Prostate gland (tissue), 2 donors: ENCODE measurements at regions not wholly inside any gene's neighbourhood (a gene's known extent, or its start where the extent isn't known, plus 50 kb on each side); places are given as distances from the start of the nearest gene placed in this dataset.

Experiments
- DNase-seq: peaks from one replicate; pipeline ENCODE4 v3.0.0-alpha.2; 2019; ENCODE audit warnings: low spot score
- H3K27ac ChIP-seq, 2 donors: fragments of 200-600 bp; sonication (generic); 2 replicates each; pipeline ENCODE4 v1.5.1; 2017 to 2019
- H3K27me3 ChIP-seq: fragments of 200-600 bp; sonication (generic); replicated peaks from 2 replicates; pipeline ENCODE4 v1.5.1; 2019; ENCODE audit not compliant: insufficient read depth
- H3K36me3 ChIP-seq, 2 donors: fragments of 200-600 bp; sonication (generic); 1 replicate in 1 of 2; 2 replicates in 1 of 2; pipeline versions ENCODE4 v1.5.1 to v1.8.1; 2017 to 2019
- H3K4me1 ChIP-seq: fragments of 200-600 bp; sonication (generic); replicated peaks from 2 replicates; pipeline ENCODE4 v1.5.1; 2019
- H3K4me3 ChIP-seq, 2 donors: fragments of 200-600 bp; sonication (generic); 2 replicates each; pipeline ENCODE4 v1.5.1; 2017 to 2019
- H3K9me3 ChIP-seq: fragments of 200-600 bp; sonication (generic); 2 replicates; pipeline ENCODE4 v1.5.1; 2017
- POLR2A ChIP-seq: fragments of 450-650 bp; IDR thresholded peaks from one replicate; pipeline ENCODE4 v1.6.1; 2016; ENCODE audit warnings: antibody characterized with exemption, mild to moderate bottlenecking
- POLR2AphosphoS5 ChIP-seq: sonication (generic); formaldehyde crosslinking; IDR thresholded peaks from one replicate; pipeline ENCODE4 v1.6.1; 2017; ENCODE audit warnings: antibody characterized with exemption
- WGBS: methylation state at CpG from one replicate; pipeline ENCODE4 v1.1.5; 2018; 5-methylcytosine and 5-hydroxymethylcytosine counted together
- intact Hi-C: fragments of 100-400 bp; cut with DNase I; formaldehyde crosslinking; loops from one replicate; pipeline ENCODE4 v1.14.2; 2022
- TF ChIP-seq, protein P1 (sequence below), 4 experiments: fragments of 200-600 bp in 2 of 4; fragments of 450-650 bp in 2 of 4; sonication (generic) in 2 of 4; IDR thresholded peaks; 1 replicate in 3 of 4; 2 replicates in 1 of 4; pipeline ENCODE4 v1.5.1; 2016 to 2019; ENCODE audit warnings: antibody characterized with exemption in 4 of 4, mild to moderate bottlenecking in 2 of 4, moderate library complexity in 2 of 4

DNA sequence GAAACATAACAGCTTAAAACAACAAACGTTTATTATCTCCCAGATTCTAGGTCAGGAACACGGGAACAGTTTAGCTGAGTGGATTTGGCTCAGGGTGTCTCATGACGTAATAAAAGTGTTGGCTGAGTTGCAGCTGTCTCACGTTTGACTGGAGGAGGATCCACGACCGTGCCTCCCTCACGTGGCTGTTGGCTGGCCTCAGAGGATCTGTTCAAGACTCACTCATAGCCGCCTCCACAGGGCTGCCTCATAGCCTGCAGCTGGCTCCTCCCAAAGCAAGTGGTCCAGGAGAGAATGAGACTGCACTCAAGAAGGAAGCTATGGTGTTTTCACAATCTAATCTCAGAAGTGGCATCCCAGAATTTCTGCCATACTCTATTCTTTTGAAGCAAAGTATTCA, 167.1 kb downstream of the RPRM start:
- DNase-seq: no peak
- Histone ChIP-seq H3K9me3 (no peaks in the 10 kb centered on the region), H3K4me1 (no peaks in the 10 kb centered on the region), H3K27ac (no peak overlapping the region), H3K27me3 (no peaks in the 10 kb centered on the region), H3K36me3 (no peaks in the 10 kb centered on the region), H3K4me3 (no peak overlapping the region)
- TF ChIP-seq, protein P1, sequence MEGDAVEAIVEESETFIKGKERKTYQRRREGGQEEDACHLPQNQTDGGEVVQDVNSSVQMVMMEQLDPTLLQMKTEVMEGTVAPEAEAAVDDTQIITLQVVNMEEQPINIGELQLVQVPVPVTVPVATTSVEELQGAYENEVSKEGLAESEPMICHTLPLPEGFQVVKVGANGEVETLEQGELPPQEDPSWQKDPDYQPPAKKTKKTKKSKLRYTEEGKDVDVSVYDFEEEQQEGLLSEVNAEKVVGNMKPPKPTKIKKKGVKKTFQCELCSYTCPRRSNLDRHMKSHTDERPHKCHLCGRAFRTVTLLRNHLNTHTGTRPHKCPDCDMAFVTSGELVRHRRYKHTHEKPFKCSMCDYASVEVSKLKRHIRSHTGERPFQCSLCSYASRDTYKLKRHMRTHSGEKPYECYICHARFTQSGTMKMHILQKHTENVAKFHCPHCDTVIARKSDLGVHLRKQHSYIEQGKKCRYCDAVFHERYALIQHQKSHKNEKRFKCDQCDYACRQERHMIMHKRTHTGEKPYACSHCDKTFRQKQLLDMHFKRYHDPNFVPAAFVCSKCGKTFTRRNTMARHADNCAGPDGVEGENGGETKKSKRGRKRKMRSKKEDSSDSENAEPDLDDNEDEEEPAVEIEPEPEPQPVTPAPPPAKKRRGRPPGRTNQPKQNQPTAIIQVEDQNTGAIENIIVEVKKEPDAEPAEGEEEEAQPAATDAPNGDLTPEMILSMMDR (IDR thresholded peaks at IDR 0.05): no peak
- TF ChIP-seq POLR2A: no peak
- no peak for TF ChIP-seq POLR2AphosphoS5
- intact Hi-C loops: no loop called here
- 38% methylated on average over 8 of the region's 8 CpGs for WGBS

DNA sequence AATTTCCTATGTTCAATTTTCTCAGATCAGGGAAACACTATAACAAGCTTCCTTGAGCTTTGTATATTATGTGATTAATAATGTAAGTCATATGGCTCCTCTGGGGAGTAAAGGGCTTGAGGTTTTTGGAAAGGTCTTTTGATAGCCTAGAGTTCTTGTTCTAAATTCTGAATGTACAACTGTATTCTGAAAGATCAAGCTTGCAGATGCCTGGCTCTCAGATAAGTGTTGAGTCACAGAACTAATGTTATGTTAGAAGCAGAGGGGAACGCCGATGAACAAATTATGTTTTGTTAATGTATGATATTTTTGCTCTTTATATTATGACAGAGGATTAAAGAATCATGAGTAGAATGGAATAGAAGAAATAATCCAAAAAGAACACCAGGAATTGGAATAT, 170.1 kb downstream of the RPRM start:
- WGBS: 65% methylated on average over 2 of the region's 2 CpGs
- Histone ChIP-seq H3K27me3 (no peaks in the 10 kb centered on the region), H3K27ac (no peak overlapping the region), H3K4me3 (no peak overlapping the region), H3K9me3 (no peaks in the 10 kb centered on the region), H3K36me3 (no peaks in the 10 kb centered on the region), H3K4me1 (no peaks in the 10 kb centered on the region)
- no peak for DNase-seq
- TF ChIP-seq, protein P1 (IDR thresholded peaks at IDR 0.05): no peak
- TF ChIP-seq POLR2AphosphoS5: no peak
- no peak for TF ChIP-seq POLR2A
- intact Hi-C loops: no loop called here

DNA sequence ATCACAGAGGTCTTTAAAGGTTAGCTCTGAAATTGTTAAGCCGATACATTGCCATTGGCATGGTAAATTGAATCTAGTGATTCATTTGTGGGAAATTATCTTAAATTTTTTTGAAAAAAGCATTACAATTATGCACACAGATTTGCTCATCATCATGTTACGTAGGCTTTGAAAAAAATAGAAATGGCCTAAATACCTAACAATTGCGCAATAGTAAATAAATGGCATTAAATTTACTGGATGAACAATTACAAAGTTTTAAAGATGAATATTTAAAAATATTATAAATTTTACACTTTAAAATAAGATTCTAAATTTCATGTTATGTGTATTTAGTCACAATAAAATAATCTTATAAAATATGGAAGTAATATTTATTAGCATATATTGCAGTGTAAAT, 171.3 kb downstream of the RPRM start:
- H3K4me3 ChIP-seq: no peak overlapping the region
- H3K27ac ChIP-seq: no peak overlapping the region
- H3K9me3 ChIP-seq: no peaks in the 10 kb centered on the region
- H3K27me3 ChIP-seq: no peaks in the 10 kb centered on the region
- intact Hi-C loops: no loop called here
- WGBS: 79% methylated on average over 3 of the region's 3 CpGs
- TF ChIP-seq POLR2AphosphoS5: no peak
- TF ChIP-seq, protein P1 (IDR thresholded peaks at IDR 0.05): no peak
- no peak for TF ChIP-seq POLR2A
- no peak for DNase-seq
- no peaks in the 10 kb centered on the region for H3K36me3 ChIP-seq
- no peaks in the 10 kb centered on the region for H3K4me1 ChIP-seq

DNA sequence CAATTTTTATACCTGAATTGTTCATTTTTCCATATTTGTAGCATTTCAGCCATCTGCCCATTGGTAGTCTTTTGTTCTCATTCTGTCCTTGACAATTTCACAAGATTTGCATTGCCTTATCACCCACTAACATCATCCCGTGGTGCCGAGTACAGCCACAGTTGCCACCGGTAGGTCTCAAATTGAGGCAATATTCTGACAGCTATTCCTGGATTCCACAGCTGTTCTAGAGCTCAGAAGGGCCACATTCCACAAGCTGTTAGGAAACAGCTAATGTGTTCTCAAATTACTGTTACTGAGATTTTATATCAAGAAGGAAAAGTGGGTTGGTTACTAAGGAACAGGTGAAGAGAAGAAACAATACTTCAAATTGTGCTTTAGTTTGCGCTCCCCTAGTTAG, 178.8 kb downstream of the RPRM start:
- intact Hi-C loops: no loop called here
- 78% methylated on average over 4 of the region's 4 CpGs for WGBS

DNA sequence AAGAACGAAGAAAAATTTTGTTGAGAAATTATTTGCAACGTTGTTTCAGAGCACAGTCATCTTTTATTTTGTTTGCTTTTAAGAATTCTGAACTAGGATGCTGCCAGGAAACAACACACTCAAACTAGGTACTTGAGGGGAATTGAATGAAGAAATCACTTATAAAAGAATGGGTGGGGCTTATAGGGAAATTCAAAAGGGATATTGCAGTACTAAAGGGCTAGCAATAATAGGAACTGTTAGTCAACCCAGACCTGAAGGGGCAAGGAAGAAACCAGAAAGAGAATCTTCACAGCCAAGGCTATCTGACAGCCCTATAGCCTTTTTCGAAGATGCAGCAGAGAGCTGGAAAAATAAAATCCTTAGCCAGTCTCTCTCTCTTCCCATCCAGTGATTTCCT, 179.3 kb downstream of the RPRM start:
- TF ChIP-seq POLR2A: no peak
- TF ChIP-seq, protein P1 (IDR thresholded peaks at IDR 0.05): no peak
- intact Hi-C loops: no loop called here
- WGBS: 85% methylated on average over 3 of the region's 3 CpGs
- H3K4me3 ChIP-seq: no peak overlapping the region
- no peak for DNase-seq
- H3K36me3 ChIP-seq: no peaks in the 10 kb centered on the region
- no peak overlapping the region for H3K27ac ChIP-seq
- H3K9me3 ChIP-seq: no peaks in the 10 kb centered on the region
- H3K27me3 ChIP-seq: no peaks in the 10 kb centered on the region
- no peaks in the 10 kb centered on the region for H3K4me1 ChIP-seq

More for the DNA sequence above, 178.8 kb downstream of the RPRM start:
- DNase-seq: no peak
- H3K27ac ChIP-seq: no peak overlapping the region
- H3K27me3 ChIP-seq: no peaks in the 10 kb centered on the region
- no peaks in the 10 kb centered on the region for H3K36me3 ChIP-seq
- H3K9me3 ChIP-seq: no peaks in the 10 kb centered on the region
- TF ChIP-seq, protein P1 (IDR thresholded peaks at IDR 0.05): no peak
- TF ChIP-seq POLR2A (no peak), POLR2AphosphoS5 (no peak)
- no peak overlapping the region for H3K4me3 ChIP-seq
- H3K4me1 ChIP-seq: no peaks in the 10 kb centered on the region
